ENCODE measurements at regions not wholly inside any gene's neighbourhood (a gene's known extent, or its start where the extent isn't known, plus 50 kb on each side); places are given as distances from the start of the nearest gene placed in this dataset.

DNA sequence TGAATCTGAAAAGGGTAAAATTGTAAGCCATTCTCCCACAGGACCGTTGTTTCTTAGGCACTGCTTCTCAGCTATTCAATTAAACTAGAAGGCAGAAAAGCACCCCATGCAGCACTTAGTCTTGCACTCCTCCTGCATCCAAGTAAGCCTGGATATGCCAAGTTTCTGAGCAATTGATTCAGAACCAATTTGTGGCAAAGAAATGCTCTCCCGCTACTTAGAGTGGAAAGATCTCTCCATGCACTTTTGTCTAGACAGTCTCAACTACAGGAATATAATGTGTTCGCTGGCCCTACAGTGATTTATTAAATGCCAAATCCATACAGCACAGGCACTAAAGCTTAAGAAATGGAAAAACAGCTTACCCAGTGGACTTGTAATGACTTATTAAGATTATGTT, 338.5 kb downstream of the HACE1 start:
- DNase-seq = no peak
- CTCF ChIA-PET = interaction anchor here (0.9 kb wide), 1 partner anchor 34 kb away, joined by 4 read pairs; no protein-coding TSS in a partner anchor
- no peaks in the 10 kb centered on the region for H3F3A ChIP-seq (replicated peaks; ENCODE audit: insufficient read depth)
- no peaks in the 10 kb centered on the region for H3K27me3 ChIP-seq (ENCODE audit: insufficient read depth)
- TF ChIP-seq SMC3 (IDR thresholded peaks at IDR 0.05; ENCODE audit: low read depth, low read length) = no peak
- TF ChIP-seq CHD2 (IDR thresholded peaks at IDR 0.05; ENCODE audit: low read length, partially characterized antibody) = no peak
- 58% methylated on average over 3 of the region's 3 CpGs for WGBS (ENCODE audit: low lambda C conversion rate)
- peaks cover 0 to 3% of the 10 kb centered on the region in 2 experiments; a peak in 2 of 4 replicates for H3K4me1 ChIP-seq (ENCODE audit: control insufficient read depth in 1 of 2, insufficient read depth in 2 of 2, low read depth in 1 of 2, low read length in 1 of 2)
- POLR2A ChIA-PET = no interaction called here
- no peak overlapping the region for H3K9ac ChIP-seq
- H3K36me3 ChIP-seq (replicated peaks in 1 of 2; ENCODE audit: control insufficient read depth in 1 of 2, insufficient read depth in 2 of 2, low read length in 1 of 2) = no peaks in the 10 kb centered on the region
- no peaks in the 10 kb centered on the region for H3K79me2 ChIP-seq (ENCODE audit: insufficient read depth)
- no peaks in the 10 kb centered on the region for H4K20me1 ChIP-seq (ENCODE audit: insufficient read depth)
- H3K4me2 ChIP-seq = no peak overlapping the region
- H2AFZ ChIP-seq (ENCODE audit: low read depth) = no peak overlapping the region
- H3K9me2 ChIP-seq = no peaks in the 10 kb centered on the region
- no peak overlapping the region for H3K4me3 ChIP-seq (ENCODE audit: low read depth in 2 of 2, low read length in 1 of 2)
- H3K9me3 ChIP-seq = no peaks in the 10 kb centered on the region
- no peak overlapping the region for H3K27ac ChIP-seq (ENCODE audit: low read depth in 2 of 2, low read length in 1 of 2)

GRCh38 chr6:104519566-104519965, 340.2 kb downstream of the HACE1 start:
- WGBS (ENCODE audit: low lambda C conversion rate) = 81% methylated on average over 4 of the region's 4 CpGs
- POLR2A ChIA-PET = no interaction called here

GRCh38 chr6:104509355-104509754, 350.4 kb downstream of the HACE1 start:
- ChIA-PET CTCF (interaction anchor here (3.1 to 3.4 kb wide), 2 partner anchors 17 to 26 kb away, joined by 11 to 18 read pairs; no protein-coding TSS in a partner anchor), POLR2A (no interaction called here)
- no peak for DNase-seq
- TF ChIP-seq FOXM1 (IDR thresholded peaks at IDR 0.05; ENCODE audit: low read depth) = no peak
- no peak for TF ChIP-seq TCF12 (IDR thresholded peaks at IDR 0.05)
- TF ChIP-seq FOXJ3 (CRISPR knock-in tag; IDR thresholded peaks at IDR 0.05) = no peak
- TF ChIP-seq, protein P1, sequence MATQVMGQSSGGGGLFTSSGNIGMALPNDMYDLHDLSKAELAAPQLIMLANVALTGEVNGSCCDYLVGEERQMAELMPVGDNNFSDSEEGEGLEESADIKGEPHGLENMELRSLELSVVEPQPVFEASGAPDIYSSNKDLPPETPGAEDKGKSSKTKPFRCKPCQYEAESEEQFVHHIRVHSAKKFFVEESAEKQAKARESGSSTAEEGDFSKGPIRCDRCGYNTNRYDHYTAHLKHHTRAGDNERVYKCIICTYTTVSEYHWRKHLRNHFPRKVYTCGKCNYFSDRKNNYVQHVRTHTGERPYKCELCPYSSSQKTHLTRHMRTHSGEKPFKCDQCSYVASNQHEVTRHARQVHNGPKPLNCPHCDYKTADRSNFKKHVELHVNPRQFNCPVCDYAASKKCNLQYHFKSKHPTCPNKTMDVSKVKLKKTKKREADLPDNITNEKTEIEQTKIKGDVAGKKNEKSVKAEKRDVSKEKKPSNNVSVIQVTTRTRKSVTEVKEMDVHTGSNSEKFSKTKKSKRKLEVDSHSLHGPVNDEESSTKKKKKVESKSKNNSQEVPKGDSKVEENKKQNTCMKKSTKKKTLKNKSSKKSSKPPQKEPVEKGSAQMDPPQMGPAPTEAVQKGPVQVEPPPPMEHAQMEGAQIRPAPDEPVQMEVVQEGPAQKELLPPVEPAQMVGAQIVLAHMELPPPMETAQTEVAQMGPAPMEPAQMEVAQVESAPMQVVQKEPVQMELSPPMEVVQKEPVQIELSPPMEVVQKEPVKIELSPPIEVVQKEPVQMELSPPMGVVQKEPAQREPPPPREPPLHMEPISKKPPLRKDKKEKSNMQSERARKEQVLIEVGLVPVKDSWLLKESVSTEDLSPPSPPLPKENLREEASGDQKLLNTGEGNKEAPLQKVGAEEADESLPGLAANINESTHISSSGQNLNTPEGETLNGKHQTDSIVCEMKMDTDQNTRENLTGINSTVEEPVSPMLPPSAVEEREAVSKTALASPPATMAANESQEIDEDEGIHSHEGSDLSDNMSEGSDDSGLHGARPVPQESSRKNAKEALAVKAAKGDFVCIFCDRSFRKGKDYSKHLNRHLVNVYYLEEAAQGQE (IDR thresholded peaks at IDR 0.05; ENCODE audit: low read depth, low read length) = no peak
- TF ChIP-seq, protein P2, sequence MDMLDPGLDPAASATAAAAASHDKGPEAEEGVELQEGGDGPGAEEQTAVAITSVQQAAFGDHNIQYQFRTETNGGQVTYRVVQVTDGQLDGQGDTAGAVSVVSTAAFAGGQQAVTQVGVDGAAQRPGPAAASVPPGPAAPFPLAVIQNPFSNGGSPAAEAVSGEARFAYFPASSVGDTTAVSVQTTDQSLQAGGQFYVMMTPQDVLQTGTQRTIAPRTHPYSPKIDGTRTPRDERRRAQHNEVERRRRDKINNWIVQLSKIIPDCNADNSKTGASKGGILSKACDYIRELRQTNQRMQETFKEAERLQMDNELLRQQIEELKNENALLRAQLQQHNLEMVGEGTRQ (IDR thresholded peaks at IDR 0.05; ENCODE audit: borderline replicate concordance, low read depth, low read length) = no peak
- no peak for TF ChIP-seq JUND (IDR thresholded peaks at IDR 0.05)
- no peak for TF ChIP-seq GATA2 (CRISPR knock-in tag; IDR thresholded peaks at IDR 0.05)
- no peak for TF ChIP-seq GABPA (IDR thresholded peaks at IDR 0.05; ENCODE audit: low read depth)
- H3K36me3 ChIP-seq (replicated peaks in 1 of 2; ENCODE audit: control insufficient read depth in 1 of 2, insufficient read depth in 2 of 2, low read length in 1 of 2) = no peaks in the 10 kb centered on the region
- no peaks in the 10 kb centered on the region for H3F3A ChIP-seq (replicated peaks; ENCODE audit: insufficient read depth)
- H3K27me3 ChIP-seq (ENCODE audit: insufficient read depth) = no peaks in the 10 kb centered on the region
- H3K9ac ChIP-seq = no peak overlapping the region
- no peaks in the 10 kb centered on the region for H3K9me3 ChIP-seq
- no peaks in the 10 kb centered on the region for H3K9me2 ChIP-seq
- no peak overlapping the region for H3K4me3 ChIP-seq (ENCODE audit: low read depth in 2 of 2, low read length in 1 of 2)
- no peak overlapping the region for H3K27ac ChIP-seq (ENCODE audit: low read depth in 2 of 2, low read length in 1 of 2)
- 62% methylated on average over 3 of the region's 3 CpGs for WGBS (ENCODE audit: low lambda C conversion rate)
- H2AFZ ChIP-seq (ENCODE audit: low read depth) = no peak overlapping the region
- no peak overlapping the region for H3K4me2 ChIP-seq
- peaks cover 0 to 3% of the 10 kb centered on the region in 2 experiments; a peak in 1 of 4 replicates for H3K4me1 ChIP-seq (ENCODE audit: control insufficient read depth in 1 of 2, insufficient read depth in 2 of 2, low read depth in 1 of 2, low read length in 1 of 2)
- no peaks in the 10 kb centered on the region for H3K79me2 ChIP-seq (ENCODE audit: insufficient read depth)
- no peaks in the 10 kb centered on the region for H4K20me1 ChIP-seq (ENCODE audit: insufficient read depth)

More at GRCh38 chr6:104519566-104519965, 340.2 kb downstream of the HACE1 start:
- no peak overlapping the region for H3K9ac ChIP-seq
- H3K9me2 ChIP-seq = no peaks in the 10 kb centered on the region
- no peaks in the 10 kb centered on the region for H3K9me3 ChIP-seq
- no peak overlapping the region for H2AFZ ChIP-seq (ENCODE audit: low read depth)
- no peaks in the 10 kb centered on the region for H3K79me2 ChIP-seq (ENCODE audit: insufficient read depth)
- DNase-seq = no peak
- no peaks in the 10 kb centered on the region for H3F3A ChIP-seq (replicated peaks; ENCODE audit: insufficient read depth)
- H3K4me2 ChIP-seq = no peak overlapping the region
- no peak overlapping the region for H3K27ac ChIP-seq (ENCODE audit: low read depth in 2 of 2, low read length in 1 of 2)
- TF ChIP-seq FOXM1 (IDR thresholded peaks at IDR 0.05; ENCODE audit: low read depth) (no peak), YY1 (IDR thresholded peaks at IDR 0.05; ENCODE audit: low read depth) (no peak), RCOR1 (IDR thresholded peaks at IDR 0.05; ENCODE audit: low read length) (no peak), TCF12 (IDR thresholded peaks at IDR 0.05) (no peak), CHD2 (IDR thresholded peaks at IDR 0.05; ENCODE audit: low read length, partially characterized antibody) (no peak), RXRA (IDR thresholded peaks at IDR 0.05; ENCODE audit: borderline replicate concordance, low read depth) (no peak), FOSL2 (IDR thresholded peaks at IDR 0.05; ENCODE audit: borderline replicate concordance, low read depth) (no peak), NRF1 (IDR thresholded peaks at IDR 0.05; ENCODE audit: low read depth, low read length) (no peak), RAD21 (IDR thresholded peaks at IDR 0.05; ENCODE audit: low read length) (no peak), RFX5 (IDR thresholded peaks at IDR 0.05; ENCODE audit: low read length) (no peak)
- TF ChIP-seq, protein P3, sequence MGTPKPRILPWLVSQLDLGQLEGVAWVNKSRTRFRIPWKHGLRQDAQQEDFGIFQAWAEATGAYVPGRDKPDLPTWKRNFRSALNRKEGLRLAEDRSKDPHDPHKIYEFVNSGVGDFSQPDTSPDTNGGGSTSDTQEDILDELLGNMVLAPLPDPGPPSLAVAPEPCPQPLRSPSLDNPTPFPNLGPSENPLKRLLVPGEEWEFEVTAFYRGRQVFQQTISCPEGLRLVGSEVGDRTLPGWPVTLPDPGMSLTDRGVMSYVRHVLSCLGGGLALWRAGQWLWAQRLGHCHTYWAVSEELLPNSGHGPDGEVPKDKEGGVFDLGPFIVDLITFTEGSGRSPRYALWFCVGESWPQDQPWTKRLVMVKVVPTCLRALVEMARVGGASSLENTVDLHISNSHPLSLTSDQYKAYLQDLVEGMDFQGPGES (IDR thresholded peaks at IDR 0.05; ENCODE audit: low read depth, low read length) = no peak
- TF ChIP-seq, protein P4, sequence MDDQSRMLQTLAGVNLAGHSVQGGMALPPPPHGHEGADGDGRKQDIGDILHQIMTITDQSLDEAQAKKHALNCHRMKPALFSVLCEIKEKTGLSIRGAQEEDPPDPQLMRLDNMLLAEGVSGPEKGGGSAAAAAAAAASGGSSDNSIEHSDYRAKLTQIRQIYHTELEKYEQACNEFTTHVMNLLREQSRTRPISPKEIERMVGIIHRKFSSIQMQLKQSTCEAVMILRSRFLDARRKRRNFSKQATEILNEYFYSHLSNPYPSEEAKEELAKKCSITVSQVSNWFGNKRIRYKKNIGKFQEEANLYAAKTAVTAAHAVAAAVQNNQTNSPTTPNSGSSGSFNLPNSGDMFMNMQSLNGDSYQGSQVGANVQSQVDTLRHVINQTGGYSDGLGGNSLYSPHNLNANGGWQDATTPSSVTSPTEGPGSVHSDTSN (IDR thresholded peaks at IDR 0.05) = no peak
- H4K20me1 ChIP-seq (ENCODE audit: insufficient read depth) = no peaks in the 10 kb centered on the region
- H3K36me3 ChIP-seq (replicated peaks in 1 of 2; ENCODE audit: control insufficient read depth in 1 of 2, insufficient read depth in 2 of 2, low read length in 1 of 2) = no peaks in the 10 kb centered on the region
- H3K4me1 ChIP-seq (ENCODE audit: control insufficient read depth in 1 of 2, insufficient read depth in 2 of 2, low read depth in 1 of 2, low read length in 1 of 2) = no peaks in the 10 kb centered on the region; a peak in 1 of 4 replicates
- H3K27me3 ChIP-seq (ENCODE audit: insufficient read depth) = no peaks in the 10 kb centered on the region
- CTCF ChIA-PET = no interaction called here
- no peak overlapping the region for H3K4me3 ChIP-seq (ENCODE audit: low read depth in 2 of 2, low read length in 1 of 2)
